RWPE1 (cell line): ENCODE measurements at regions not wholly inside any gene's neighbourhood (a gene's known extent, or its start where the extent isn't known, plus 50 kb on each side); places are given as distances from the start of the nearest gene placed in this dataset.

Source experiments
- CTCF ChIA-PET: fragments of 350-600 bp; sonication (Branson Sonifier 250); formaldehyde crosslinking; extraction: SDS; loops from one replicate; lab custom pipeline; 2021; lab: Yijun Ruan, JAX
- POLR2A ChIA-PET: fragments of 400-600 bp; formaldehyde crosslinking; extraction: SDS; loops from one replicate; lab custom pipeline; 2020; ENCODE audit warnings: antibody characterized with exemption; ENCODE audit not compliant: low non-redundant PET; lab: Yijun Ruan, JAX
- DNase-seq: peaks from one replicate; pipeline ENCODE4 v3.0.0; 2012; ENCODE audit warnings: low spot score
- H3K27ac ChIP-seq: fragments of 450-650 bp; 2 replicates; pipeline ENCODE4 v1.5.1; 2017
- CTCF ChIP-seq: fragments of 450-650 bp; conservative IDR thresholded peaks from 2 replicates; pipeline ENCODE4 v1.5.1; 2017; ENCODE audit warnings: low read depth, mild to moderate bottlenecking

GRCh38 chr2:224163566-224164307, 124.7 kb upstream of the SERPINE2 start:
- no peak for DNase-seq
- ChIA-PET POLR2A (no interaction called here), CTCF (no interaction called here)
- no peak overlapping the region for H3K27ac ChIP-seq
- no peak for TF ChIP-seq CTCF

GRCh38 chr2:224162122-224162521, 123.0 kb upstream of the SERPINE2 start:
- H3K27ac ChIP-seq, result no peak overlapping the region
- DNase-seq, result no peak
- TF ChIP-seq CTCF, result no peak
- CTCF ChIA-PET, result no interaction called here
- POLR2A ChIA-PET, result no interaction called here

GRCh38 chr2:224161712-224162111, 122.6 kb upstream of the SERPINE2 start:
- DNase-seq, result no peak
- ChIA-PET CTCF (no interaction called here), POLR2A (no interaction called here)
- H3K27ac ChIP-seq, result no peak overlapping the region
- no peak for TF ChIP-seq CTCF

GRCh38 chr2:224160917-224161316, 121.8 kb upstream of the SERPINE2 start:
- no peak for TF ChIP-seq CTCF
- H3K27ac ChIP-seq, result peak overlapping the region; percentile 37
- no peak for DNase-seq
- ChIA-PET POLR2A (no interaction called here), CTCF (no interaction called here)

- no peak for DNase-seq
- POLR2A ChIA-PET, result no interaction called here
- CTCF ChIA-PET, result interaction anchor here (0.6 kb wide), 1 partner anchor 98 kb away, joined by 3 read pairs; no protein-coding TSS in a partner anchor
- no peak for TF ChIP-seq CTCF
- no peak overlapping the region for H3K27ac ChIP-seq
These were observed 120.4 kb upstream of the SERPINE2 start for GRCh38 chr2:224159345-224159928.

- no peak for DNase-seq
- no peak overlapping the region for H3K27ac ChIP-seq
- no peak for TF ChIP-seq CTCF
- ChIA-PET POLR2A (no interaction called here), CTCF (interaction anchor here (0.6 kb wide), 1 partner anchor 99 kb away, joined by 3 read pairs; no protein-coding TSS in a partner anchor)
These were observed 119.7 kb upstream of the SERPINE2 start for GRCh38 chr2:224158831-224159230.
